ENCODE measurements at regions not wholly inside any gene's neighbourhood (a gene's known extent, or its start where the extent isn't known, plus 50 kb on each side); places are given as distances from the start of the nearest gene placed in this dataset.

- no peak for DNase-seq
These were observed 219.0 kb downstream of the SH3BP4 start for GRCh38 chr2:235170536-235171521.

GRCh38 chr2:235171550-235172031, 219.8 kb downstream of the SH3BP4 start:
- no peak for DNase-seq

GRCh38 chr2:235180642-235181041, 228.8 kb downstream of the SH3BP4 start:
- no peak for DNase-seq

GRCh38 chr2:235183786-235184185, 232.0 kb downstream of the SH3BP4 start:
- DNase-seq, result no peak

GRCh38 chr2:235187806-235188205, 236.0 kb downstream of the SH3BP4 start:
- DNase-seq, result no peak

- no peak for DNase-seq
These were observed 239.7 kb downstream of the SH3BP4 start for GRCh38 chr2:235191486-235191885.

DNA sequence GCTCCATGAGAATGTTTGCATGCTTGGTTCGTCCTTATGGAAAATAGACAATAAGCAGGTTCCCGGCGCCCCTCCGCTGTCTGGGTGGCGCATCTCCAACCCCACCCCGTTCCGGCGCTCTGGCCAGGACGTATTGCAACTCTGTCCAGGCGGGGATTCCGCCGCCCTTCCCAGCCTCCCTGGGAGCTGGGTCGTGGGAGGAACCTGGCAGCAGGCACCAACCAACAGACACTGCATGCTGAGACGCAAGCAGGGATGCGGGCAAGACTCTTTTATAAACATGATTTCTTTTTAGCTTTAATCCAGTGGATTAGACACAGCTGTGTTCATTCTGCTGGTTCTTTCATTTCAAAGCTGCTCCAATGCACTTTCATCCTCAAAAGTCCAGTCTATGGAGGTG, 240.2 kb downstream of the SH3BP4 start:
- DNase-seq, result no peak

DNA sequence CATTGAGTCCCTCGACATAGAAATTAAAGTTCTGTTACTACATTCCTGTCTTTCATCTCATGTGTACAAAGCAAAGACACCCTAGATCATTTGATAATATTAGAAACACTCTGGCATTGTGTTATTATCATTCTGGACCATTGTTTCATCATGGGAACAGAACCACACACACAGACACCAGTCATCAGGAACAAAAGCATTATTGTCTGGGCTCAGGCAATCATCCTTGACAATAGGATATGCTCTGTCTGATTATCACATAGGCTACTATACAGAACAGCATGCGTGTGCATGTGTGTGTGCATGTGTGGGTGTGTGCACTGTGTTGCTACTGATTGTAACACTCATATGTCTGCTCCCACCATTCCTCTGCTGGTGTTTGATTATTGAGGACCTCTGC, 242.5 kb downstream of the SH3BP4 start:
- DNase-seq, result no peak

DNA sequence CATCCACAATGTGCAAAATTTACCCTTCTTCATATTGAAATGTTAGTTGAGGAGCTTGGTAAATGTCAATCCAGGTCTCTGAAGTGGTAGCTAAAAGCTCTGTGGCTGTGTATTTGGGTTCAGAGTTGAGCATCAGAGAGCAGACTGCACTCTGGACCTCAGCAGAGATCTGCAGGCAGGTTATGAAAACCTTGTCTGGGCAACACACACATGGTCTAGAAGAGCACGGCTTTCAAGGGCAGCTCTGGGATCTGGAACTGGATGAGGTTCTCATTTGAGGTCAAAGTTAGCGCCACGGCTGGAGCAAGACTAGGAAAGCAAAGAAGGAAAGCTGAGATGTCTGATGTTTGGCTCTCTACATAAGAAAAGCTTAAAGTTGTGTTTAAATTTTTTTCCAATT, 243.0 kb downstream of the SH3BP4 start:
- no peak for DNase-seq

GRCh38 chr2:235195921-235196320, 244.1 kb downstream of the SH3BP4 start:
- DNase-seq, result no peak

- no peak for DNase-seq
These were observed 247.3 kb downstream of the SH3BP4 start for GRCh38 chr2:235199128-235199527.

- DNase-seq, result no peak
These were observed 248.4 kb downstream of the SH3BP4 start for GRCh38 chr2:235200216-235200615.

GRCh38 chr2:235201756-235202155, 249.9 kb downstream of the SH3BP4 start:
- no peak for DNase-seq

DNA sequence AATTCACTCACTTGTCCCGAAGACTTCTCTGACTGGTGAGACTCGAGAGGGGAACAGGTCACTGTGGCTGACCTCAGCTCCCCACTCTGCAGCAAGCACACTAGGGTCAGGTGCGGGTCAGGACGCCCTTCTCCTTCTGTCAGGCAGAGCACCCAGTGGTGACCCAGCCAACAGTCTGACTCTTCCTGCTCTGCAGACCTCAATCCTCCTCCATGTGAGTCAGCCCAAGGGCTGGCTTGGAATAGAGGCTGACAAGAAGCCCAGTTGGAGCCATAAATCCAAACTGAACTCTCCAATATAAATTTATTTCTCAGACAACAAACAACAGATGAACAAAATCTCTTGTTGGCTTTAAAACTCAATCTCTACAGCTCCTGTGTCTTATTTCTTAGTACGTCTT, 253.1 kb downstream of the SH3BP4 start:
- no peak for DNase-seq

- DNase-seq, result no peak
These were observed 254.6 kb downstream of the SH3BP4 start for GRCh38 chr2:235206399-235206798.

- DNase-seq, result no peak
These were observed 255.3 kb downstream of the SH3BP4 start for GRCh38 chr2:235206980-235207579.

- DNase-seq, result no peak
These were observed 259.2 kb downstream of the SH3BP4 start for GRCh38 chr2:235211056-235211455.

DNA sequence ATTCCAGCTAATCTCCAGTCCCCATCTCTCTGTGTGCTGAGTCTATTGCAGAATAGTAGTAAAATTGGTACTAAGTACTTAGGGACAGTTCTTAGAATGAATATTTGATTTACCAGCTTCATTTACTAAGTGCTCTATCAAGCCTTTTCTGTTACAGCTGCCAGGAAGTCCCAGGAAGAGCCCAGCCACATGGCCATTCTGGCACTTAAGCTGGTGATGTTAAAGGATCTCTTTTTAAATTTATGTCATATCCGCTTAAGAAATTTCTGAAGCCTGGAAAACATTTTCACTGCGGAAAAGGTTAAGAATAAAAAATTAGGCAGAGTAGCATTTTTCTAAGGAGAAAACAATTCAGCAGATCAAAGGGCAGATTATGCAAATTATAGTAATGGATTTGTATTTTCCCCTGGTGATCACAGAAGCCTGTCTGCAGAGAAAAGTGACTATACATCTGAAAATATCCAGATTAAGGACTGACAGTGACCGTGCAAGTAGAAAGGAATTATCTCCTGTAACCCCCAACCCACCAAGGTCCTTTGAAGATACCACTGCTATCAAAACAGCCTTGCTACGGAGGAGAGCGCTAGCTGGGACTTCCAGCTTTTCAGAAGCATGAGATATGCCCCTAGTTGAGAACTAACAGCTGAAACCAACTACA, 260.8 kb downstream of the SH3BP4 start:
- DNase-seq, result no peak

GRCh38 chr2:235215248-235215647, 263.4 kb downstream of the SH3BP4 start:
- DNase-seq, result no peak

GRCh38 chr2:235216901-235217300, 265.1 kb downstream of the SH3BP4 start:
- DNase-seq, result no peak

DNA sequence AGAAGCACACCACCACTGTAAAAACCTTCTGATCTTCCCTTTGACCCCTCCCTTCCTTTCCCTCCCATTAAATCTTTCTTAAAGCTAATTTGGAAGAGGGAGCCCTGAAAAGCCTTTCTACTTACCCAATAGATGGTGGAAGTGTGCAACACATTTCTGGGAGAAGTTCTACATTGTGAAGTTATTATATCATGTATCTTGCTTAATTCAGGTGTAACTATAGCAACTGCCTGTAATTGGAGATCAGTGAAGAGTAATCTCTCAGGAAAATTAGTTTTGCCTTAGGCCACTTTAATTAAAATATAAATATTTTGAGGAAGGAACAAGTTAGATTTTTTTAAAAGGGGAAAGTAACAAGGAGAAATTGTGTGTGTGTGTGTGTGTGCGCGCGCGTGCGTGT, 266.0 kb downstream of the SH3BP4 start:
- DNase-seq, result no peak

- DNase-seq, result no peak
These were observed 266.7 kb downstream of the SH3BP4 start for GRCh38 chr2:235218486-235218907.

GRCh38 chr2:235219048-235219447, 267.2 kb downstream of the SH3BP4 start:
- no peak for DNase-seq
